ENCODE measurements at regions not wholly inside any gene's neighbourhood (a gene's known extent, or its start where the extent isn't known, plus 50 kb on each side); places are given as distances from the start of the nearest gene placed in this dataset.

DNA sequence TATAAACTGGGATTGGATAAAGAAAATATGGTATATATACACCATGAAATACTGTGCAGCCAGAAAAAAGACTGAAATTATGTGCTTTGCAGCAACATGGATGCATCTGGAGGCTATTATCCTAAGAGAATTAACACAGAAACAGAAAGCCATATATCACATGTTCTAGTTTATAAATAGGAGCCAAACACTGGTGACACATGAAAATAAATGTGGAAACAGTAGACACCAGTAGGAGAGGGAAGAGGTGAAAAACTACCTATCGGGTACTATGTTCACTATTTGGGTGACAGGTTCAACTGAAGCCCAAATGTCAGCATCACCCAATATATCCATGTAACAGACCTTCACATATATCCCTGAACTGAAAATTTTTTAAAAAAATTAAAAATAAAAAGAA is 725.1 kb downstream of the C4orf33 start:
- no peaks in the 10 kb centered on the region for H3K36me3 ChIP-seq (ENCODE audit: control insufficient read depth in 2 of 2, insufficient read depth in 1 of 2, low read length in 2 of 2)
- no peak for TF ChIP-seq ZNF248 (tag by site-specific recombination; IDR thresholded peaks at IDR 0.05)
- TF ChIP-seq, protein P1, sequence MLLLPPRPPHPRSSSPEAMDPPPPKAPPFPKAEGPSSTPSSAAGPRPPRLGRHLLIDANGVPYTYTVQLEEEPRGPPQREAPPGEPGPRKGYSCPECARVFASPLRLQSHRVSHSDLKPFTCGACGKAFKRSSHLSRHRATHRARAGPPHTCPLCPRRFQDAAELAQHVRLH (tag by site-specific recombination; IDR thresholded peaks at IDR 0.05) = no peak
- H3K4me1 ChIP-seq (ENCODE audit: control insufficient read depth, insufficient read depth, low read length) = no peaks in the 10 kb centered on the region
- H3K9me3 ChIP-seq (ENCODE audit: control insufficient read depth, insufficient read depth, low read depth, low read length) = no peaks in the 10 kb centered on the region
- no peak overlapping the region for H3K4me3 ChIP-seq (ENCODE audit: low read depth, low read length)
- ChIA-PET POLR2A (no interaction called here), CTCF (no interaction called here)
- no peak overlapping the region for H3K27ac ChIP-seq (ENCODE audit: extremely low read depth, low read depth, low read length)

DNA sequence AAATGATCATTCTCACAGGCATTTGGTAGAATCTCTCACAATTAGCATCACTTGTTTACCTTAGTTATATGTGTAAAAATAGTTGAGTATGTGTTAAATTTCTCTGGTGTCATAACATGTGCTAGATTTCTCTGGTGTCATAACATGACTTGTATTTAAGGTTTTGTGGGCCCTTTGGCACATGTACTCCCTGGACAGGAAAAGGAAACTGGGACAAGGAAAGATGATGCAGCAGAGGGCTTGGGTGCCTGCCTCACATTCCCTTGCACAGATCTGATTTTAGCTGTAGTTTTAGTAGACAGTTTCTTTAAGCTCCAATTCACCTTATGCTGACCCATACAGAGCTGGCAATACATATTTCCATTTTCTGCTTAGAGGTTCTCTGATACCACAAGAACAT is 726.0 kb downstream of the C4orf33 start:
- Histone ChIP-seq H3K4me3 (ENCODE audit: low read depth, low read length) (no peak overlapping the region), H3K9me3 (ENCODE audit: control insufficient read depth, insufficient read depth, low read depth, low read length) (no peaks in the 10 kb centered on the region), H3K4me1 (ENCODE audit: control insufficient read depth, insufficient read depth, low read length) (no peaks in the 10 kb centered on the region), H3K36me3 (ENCODE audit: control insufficient read depth in 2 of 2, insufficient read depth in 1 of 2, low read length in 2 of 2) (no peaks in the 10 kb centered on the region), H3K27ac (ENCODE audit: extremely low read depth, low read depth, low read length) (no peak overlapping the region)
- CTCF ChIA-PET = no interaction called here
- no peak for TF ChIP-seq HOXA7 (CRISPR knock-in tag; IDR thresholded peaks at IDR 0.05; ENCODE audit: borderline replicate concordance)
- no peak for TF ChIP-seq ZNF692 (tag by site-specific recombination; IDR thresholded peaks at IDR 0.05)
- TF ChIP-seq ZNF266 (tag by site-specific recombination; IDR thresholded peaks at IDR 0.05; ENCODE audit: low read depth) = no peak
- TF ChIP-seq, protein P2, sequence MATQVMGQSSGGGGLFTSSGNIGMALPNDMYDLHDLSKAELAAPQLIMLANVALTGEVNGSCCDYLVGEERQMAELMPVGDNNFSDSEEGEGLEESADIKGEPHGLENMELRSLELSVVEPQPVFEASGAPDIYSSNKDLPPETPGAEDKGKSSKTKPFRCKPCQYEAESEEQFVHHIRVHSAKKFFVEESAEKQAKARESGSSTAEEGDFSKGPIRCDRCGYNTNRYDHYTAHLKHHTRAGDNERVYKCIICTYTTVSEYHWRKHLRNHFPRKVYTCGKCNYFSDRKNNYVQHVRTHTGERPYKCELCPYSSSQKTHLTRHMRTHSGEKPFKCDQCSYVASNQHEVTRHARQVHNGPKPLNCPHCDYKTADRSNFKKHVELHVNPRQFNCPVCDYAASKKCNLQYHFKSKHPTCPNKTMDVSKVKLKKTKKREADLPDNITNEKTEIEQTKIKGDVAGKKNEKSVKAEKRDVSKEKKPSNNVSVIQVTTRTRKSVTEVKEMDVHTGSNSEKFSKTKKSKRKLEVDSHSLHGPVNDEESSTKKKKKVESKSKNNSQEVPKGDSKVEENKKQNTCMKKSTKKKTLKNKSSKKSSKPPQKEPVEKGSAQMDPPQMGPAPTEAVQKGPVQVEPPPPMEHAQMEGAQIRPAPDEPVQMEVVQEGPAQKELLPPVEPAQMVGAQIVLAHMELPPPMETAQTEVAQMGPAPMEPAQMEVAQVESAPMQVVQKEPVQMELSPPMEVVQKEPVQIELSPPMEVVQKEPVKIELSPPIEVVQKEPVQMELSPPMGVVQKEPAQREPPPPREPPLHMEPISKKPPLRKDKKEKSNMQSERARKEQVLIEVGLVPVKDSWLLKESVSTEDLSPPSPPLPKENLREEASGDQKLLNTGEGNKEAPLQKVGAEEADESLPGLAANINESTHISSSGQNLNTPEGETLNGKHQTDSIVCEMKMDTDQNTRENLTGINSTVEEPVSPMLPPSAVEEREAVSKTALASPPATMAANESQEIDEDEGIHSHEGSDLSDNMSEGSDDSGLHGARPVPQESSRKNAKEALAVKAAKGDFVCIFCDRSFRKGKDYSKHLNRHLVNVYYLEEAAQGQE (tag by site-specific recombination; IDR thresholded peaks at IDR 0.05) = no peak
- no peak for TF ChIP-seq ZBTB20 (tag by site-specific recombination; IDR thresholded peaks at IDR 0.05)
- no peak for TF ChIP-seq ZNF433 (tag by site-specific recombination; IDR thresholded peaks at IDR 0.05; ENCODE audit: low read depth)
- TF ChIP-seq ZNF133 (tag by site-specific recombination; IDR thresholded peaks at IDR 0.05) = no peak
- TF ChIP-seq SCRT1 (tag by site-specific recombination; IDR thresholded peaks at IDR 0.05; ENCODE audit: borderline replicate concordance) = no peak
- no peak for TF ChIP-seq TSHZ1 (tag by site-specific recombination; IDR thresholded peaks at IDR 0.05; ENCODE audit: borderline replicate concordance)
- no peak for TF ChIP-seq ZNF10 (tag by site-specific recombination; IDR thresholded peaks at IDR 0.05)
- TF ChIP-seq ZNF311 (tag by site-specific recombination; IDR thresholded peaks at IDR 0.05; ENCODE audit: borderline replicate concordance) = no peak
- POLR2A ChIA-PET = no interaction called here

- no peaks in the 10 kb centered on the region for H3K9me3 ChIP-seq (ENCODE audit: control insufficient read depth, insufficient read depth, low read depth, low read length)
- ChIA-PET POLR2A (no interaction called here), CTCF (no interaction called here)
- H3K4me1 ChIP-seq (ENCODE audit: control insufficient read depth, insufficient read depth, low read length) = no peaks in the 10 kb centered on the region
- H3K36me3 ChIP-seq (ENCODE audit: control insufficient read depth in 2 of 2, insufficient read depth in 1 of 2, low read length in 2 of 2) = no peaks in the 10 kb centered on the region
- no peak overlapping the region for H3K27ac ChIP-seq (ENCODE audit: extremely low read depth, low read depth, low read length)
- H3K4me3 ChIP-seq (ENCODE audit: low read depth, low read length) = no peak overlapping the region
- TF ChIP-seq ZNF23 (tag by site-specific recombination; IDR thresholded peaks at IDR 0.05; ENCODE audit: borderline replicate concordance) (no peak), SCRT1 (tag by site-specific recombination; IDR thresholded peaks at IDR 0.05; ENCODE audit: borderline replicate concordance) (no peak), ZNF184 (tag by site-specific recombination; IDR thresholded peaks at IDR 0.05) (no peak), TRIM28 (IDR thresholded peaks at IDR 0.05; ENCODE audit: borderline replicate concordance, low read length) (no peak), ZNF639 (tag by site-specific recombination; IDR thresholded peaks at IDR 0.05) (no peak)
- TF ChIP-seq, protein P3, sequence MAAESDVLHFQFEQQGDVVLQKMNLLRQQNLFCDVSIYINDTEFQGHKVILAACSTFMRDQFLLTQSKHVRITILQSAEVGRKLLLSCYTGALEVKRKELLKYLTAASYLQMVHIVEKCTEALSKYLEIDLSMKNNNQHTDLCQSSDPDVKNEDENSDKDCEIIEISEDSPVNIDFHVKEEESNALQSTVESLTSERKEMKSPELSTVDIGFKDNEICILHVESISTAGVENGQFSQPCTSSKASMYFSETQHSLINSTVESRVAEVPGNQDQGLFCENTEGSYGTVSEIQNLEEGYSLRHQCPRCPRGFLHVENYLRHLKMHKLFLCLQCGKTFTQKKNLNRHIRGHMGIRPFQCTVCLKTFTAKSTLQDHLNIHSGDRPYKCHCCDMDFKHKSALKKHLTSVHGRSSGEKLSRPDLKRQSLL (tag by site-specific recombination; IDR thresholded peaks at IDR 0.05) = no peak
- TF ChIP-seq, protein P1 (tag by site-specific recombination; IDR thresholded peaks at IDR 0.05) = no peak
These were observed 726.7 kb downstream of the C4orf33 start for GRCh38 chr4:129822701-129823100.

All from HEK293 (cell line).